HG03135 (cell line): ENCODE measurements at regions not wholly inside any gene's neighbourhood (a gene's known extent, or its start where the extent isn't known, plus 50 kb on each side); places are given as distances from the start of the nearest gene placed in this dataset.

ENCODE experiments used
- ATAC-seq: cut with Tn5 transposase; IDR thresholded peaks from one replicate; pipeline ENCODE4 v1.9.1; 2021; ENCODE audit warnings: mild to moderate bottlenecking, moderate library complexity; ENCODE audit not compliant: unreplicated experiment

GRCh38 chr5:51027271-51027670 is 356.0 kb upstream of the ISL1 start:
- ATAC-seq: no peak

- ATAC-seq: no peak
Measured at GRCh38 chr5:51028394-51028793, 354.9 kb upstream of the ISL1 start.

GRCh38 chr5:51033215-51033614 is 350.0 kb upstream of the ISL1 start:
- ATAC-seq: no peak

GRCh38 chr5:51034222-51034901 is 348.9 kb upstream of the ISL1 start:
- no peak for ATAC-seq

GRCh38 chr5:51039424-51040329 is 343.6 kb upstream of the ISL1 start:
- ATAC-seq: no peak

- ATAC-seq: no peak
Measured at GRCh38 chr5:51043745-51044144, 339.5 kb upstream of the ISL1 start.

- ATAC-seq: no peak
Measured at GRCh38 chr5:51047369-51047768, 335.9 kb upstream of the ISL1 start.

GRCh38 chr5:51053361-51053760 is 329.9 kb upstream of the ISL1 start:
- no peak for ATAC-seq

GRCh38 chr5:51060953-51061352 is 322.3 kb upstream of the ISL1 start:
- no peak for ATAC-seq

GRCh38 chr5:51072937-51073336 is 310.3 kb upstream of the ISL1 start:
- no peak for ATAC-seq

- ATAC-seq: no peak
Measured at GRCh38 chr5:51082741-51083140, 300.5 kb upstream of the ISL1 start.

- ATAC-seq: no peak
Measured at GRCh38 chr5:51091816-51092215, 291.4 kb upstream of the ISL1 start.

- no peak for ATAC-seq
Measured at GRCh38 chr5:51095486-51095885, 287.8 kb upstream of the ISL1 start.

GRCh38 chr5:51096859-51097258 is 286.4 kb upstream of the ISL1 start:
- ATAC-seq: no peak

- no peak for ATAC-seq
Measured at GRCh38 chr5:51099173-51099853, 283.9 kb upstream of the ISL1 start.

- ATAC-seq: no peak
Measured at GRCh38 chr5:51104556-51104955, 278.7 kb upstream of the ISL1 start.

GRCh38 chr5:51109786-51110410 is 273.4 kb upstream of the ISL1 start:
- no peak for ATAC-seq

- no peak for ATAC-seq
Measured at GRCh38 chr5:51131266-51131665, 252.0 kb upstream of the ISL1 start.

GRCh38 chr5:51138164-51138563 is 245.1 kb upstream of the ISL1 start:
- no peak for ATAC-seq

- no peak for ATAC-seq
Measured at GRCh38 chr5:51148437-51148836, 234.8 kb upstream of the ISL1 start.

GRCh38 chr5:51156222-51156621 is 227.0 kb upstream of the ISL1 start:
- no peak for ATAC-seq
